Astrocyte (in vitro differentiated cells and primary cell): ENCODE measurements at regions not wholly inside any gene's neighbourhood (a gene's known extent, or its start where the extent isn't known, plus 50 kb on each side); places are given as distances from the start of the nearest gene placed in this dataset.

ENCODE experiments used
- DNase-seq: peaks from one replicate; pipeline ENCODE4 v3.0.0-alpha.2; 2010; ENCODE audit warnings: low read depth
- FAIRE-seq: peaks from 2 replicates; lab custom pipeline; 2011; peaks lifted over from hg19 to GRCh38; lab: Jason Lieb, UNC
- H2AFZ ChIP-seq: 2 replicates; pipeline ENCODE4 v1.6.0; 2012; ENCODE audit warnings: low read depth, low read length, inconsistent platforms
- H3K27ac ChIP-seq: 2 replicates; pipeline ENCODE4 v1.5.1; 2011; ENCODE audit warnings: low read depth, low read length, inconsistent platforms
- H3K27me3 ChIP-seq: 2 replicates; pipeline ENCODE4 v1.6.0; 2011; ENCODE audit warnings: low read length, inconsistent platforms; ENCODE audit not compliant: insufficient read depth
- H3K36me3 ChIP-seq: 2 replicates; pipeline ENCODE4 v1.5.1; 2011; ENCODE audit warnings: low read length, inconsistent platforms; ENCODE audit not compliant: insufficient read depth
- H3K4me1 ChIP-seq: 2 replicates; pipeline ENCODE4 v1.5.1; 2011; ENCODE audit warnings: low read length, inconsistent platforms; ENCODE audit not compliant: insufficient read depth
- H3K4me2 ChIP-seq: 2 replicates; pipeline ENCODE4 v1.6.0; 2012; ENCODE audit warnings: low read length, inconsistent platforms
- H3K4me3 ChIP-seq: 2 replicates; pipeline ENCODE4 v1.5.1; 2011; ENCODE audit warnings: low read depth, mild to moderate bottlenecking, low read length, inconsistent platforms; ENCODE audit not compliant: insufficient read depth
- H3K79me2 ChIP-seq: 2 replicates; pipeline ENCODE4 v1.6.0; 2012; ENCODE audit warnings: mild to moderate bottlenecking, low read length, inconsistent platforms; ENCODE audit not compliant: insufficient read depth
- H3K9ac ChIP-seq: 2 replicates; pipeline ENCODE4 v1.6.0; 2012; ENCODE audit warnings: mild to moderate bottlenecking, low read length, inconsistent platforms
- H3K9me3 ChIP-seq: 2 replicates; pipeline ENCODE4 v1.5.1; 2012; ENCODE audit warnings: low read depth, mild to moderate bottlenecking, low read length, inconsistent platforms; ENCODE audit not compliant: insufficient read depth
- H4K20me1 ChIP-seq: 2 replicates; pipeline ENCODE4 v1.6.0; 2012; ENCODE audit warnings: low read length, inconsistent platforms; ENCODE audit not compliant: insufficient read depth
- H3K27ac Mint-ChIP-seq: one replicate; pipeline ENCODE4 v1.8.0; 2021; ENCODE audit warnings: mild to moderate bottlenecking, mixed read lengths; ENCODE audit not compliant: unreplicated experiment
- H3K27me3 Mint-ChIP-seq: one replicate; pipeline ENCODE4 v1.8.0; 2021; ENCODE audit warnings: low read depth, mixed read lengths; ENCODE audit not compliant: unreplicated experiment
- H3K36me3 Mint-ChIP-seq: one replicate; pipeline ENCODE4 v1.8.0; 2021; ENCODE audit warnings: low read depth, mixed read lengths; ENCODE audit not compliant: unreplicated experiment
- H3K4me1 Mint-ChIP-seq: one replicate; pipeline ENCODE4 v1.8.0; 2021; ENCODE audit warnings: low read depth, mixed read lengths; ENCODE audit not compliant: unreplicated experiment
- H3K4me3 Mint-ChIP-seq: one replicate; pipeline ENCODE4 v1.8.0; 2021; ENCODE audit warnings: mild to moderate bottlenecking, moderate library complexity, mixed read lengths; ENCODE audit not compliant: unreplicated experiment
- H3K9me3 Mint-ChIP-seq: one replicate; pipeline ENCODE4 v1.8.0; 2021; ENCODE audit warnings: mild to moderate bottlenecking, mixed read lengths; ENCODE audit not compliant: unreplicated experiment
- CTCF ChIP-seq: IDR thresholded peaks from 2 replicates; pipeline ENCODE4 v1.5.1; 2011; ENCODE audit warnings: low read depth, mild to moderate bottlenecking, inconsistent platforms, low read length, moderate library complexity; ENCODE audit not compliant: insufficient read depth
- EZH2 ChIP-seq: IDR thresholded peaks from 2 replicates; pipeline ENCODE4 v1.6.1; 2012; ENCODE audit warnings: mild to moderate bottlenecking, low read length, inconsistent platforms; ENCODE audit not compliant: insufficient read depth

GRCh38 chr9:28600226-28600625 lies 1026.9 kb upstream of the C9orf72 start:
- Histone ChIP-seq H4K20me1 (no peaks in the 10 kb centered on the region), H3K4me1 (no peaks in the 10 kb centered on the region), H3K27ac (no peak overlapping the region), H3K27me3 (no peaks in the 10 kb centered on the region), H3K4me2 (no peak overlapping the region), H3K9me3 (no peaks in the 10 kb centered on the region), H3K9ac (no peak overlapping the region), H3K79me2 (no peaks in the 10 kb centered on the region), H3K4me3 (no peak overlapping the region), H3K36me3 (no peaks in the 10 kb centered on the region), H2AFZ (no peak overlapping the region)
- no peaks in the 10 kb centered on the region for H3K9me3 Mint-ChIP-seq
- no peak overlapping the region for H3K27ac Mint-ChIP-seq
- no peaks in the 10 kb centered on the region for H3K4me1 Mint-ChIP-seq
- TF ChIP-seq EZH2 = no peak
- TF ChIP-seq CTCF = no peak
- H3K36me3 Mint-ChIP-seq = no peaks in the 10 kb centered on the region
- no peak for DNase-seq
- no peak for FAIRE-seq
- H3K4me3 Mint-ChIP-seq = no peak overlapping the region
- H3K27me3 Mint-ChIP-seq = no peaks in the 10 kb centered on the region

GRCh38 chr9:28607843-28608242 lies 1034.6 kb upstream of the C9orf72 start:
- H3K36me3 Mint-ChIP-seq = no peaks in the 10 kb centered on the region
- Histone ChIP-seq H2AFZ (no peak overlapping the region), H4K20me1 (no peaks in the 10 kb centered on the region), H3K36me3 (no peaks in the 10 kb centered on the region), H3K27ac (no peak overlapping the region), H3K4me3 (no peak overlapping the region), H3K79me2 (no peaks in the 10 kb centered on the region), H3K4me2 (no peak overlapping the region), H3K27me3 (no peaks in the 10 kb centered on the region), H3K9ac (no peak overlapping the region), H3K9me3 (no peaks in the 10 kb centered on the region), H3K4me1 (no peaks in the 10 kb centered on the region)
- no peak overlapping the region for H3K27ac Mint-ChIP-seq
- H3K27me3 Mint-ChIP-seq = no peaks in the 10 kb centered on the region
- DNase-seq = no peak
- FAIRE-seq = no peak
- no peaks in the 10 kb centered on the region for H3K9me3 Mint-ChIP-seq
- no peak overlapping the region for H3K4me3 Mint-ChIP-seq
- H3K4me1 Mint-ChIP-seq = no peaks in the 10 kb centered on the region
- TF ChIP-seq CTCF (no peak), EZH2 (no peak)

GRCh38 chr9:28610339-28610738 lies 1037.1 kb upstream of the C9orf72 start:
- Mint-ChIP-seq H3K4me3 (no peak overlapping the region), H3K27me3 (no peaks in the 10 kb centered on the region), H3K36me3 (no peaks in the 10 kb centered on the region), H3K27ac (no peak overlapping the region), H3K9me3 (no peaks in the 10 kb centered on the region), H3K4me1 (no peaks in the 10 kb centered on the region)
- H2AFZ ChIP-seq = no peak overlapping the region
- H3K36me3 ChIP-seq = no peaks in the 10 kb centered on the region
- FAIRE-seq (no peak), DNase-seq (no peak)
- no peak overlapping the region for H3K4me2 ChIP-seq
- H3K9ac ChIP-seq = no peak overlapping the region
- TF ChIP-seq EZH2 (no peak), CTCF (no peak)
- H3K4me3 ChIP-seq = no peak overlapping the region
- no peaks in the 10 kb centered on the region for H3K27me3 ChIP-seq
- no peaks in the 10 kb centered on the region for H3K9me3 ChIP-seq
- H3K27ac ChIP-seq = no peak overlapping the region
- H3K4me1 ChIP-seq = no peaks in the 10 kb centered on the region
- H3K79me2 ChIP-seq = no peaks in the 10 kb centered on the region
- H4K20me1 ChIP-seq = no peaks in the 10 kb centered on the region
